ENCODE measurements at regions not wholly inside any gene's neighbourhood (a gene's known extent, or its start where the extent isn't known, plus 50 kb on each side); places are given as distances from the start of the nearest gene placed in this dataset.

DNA sequence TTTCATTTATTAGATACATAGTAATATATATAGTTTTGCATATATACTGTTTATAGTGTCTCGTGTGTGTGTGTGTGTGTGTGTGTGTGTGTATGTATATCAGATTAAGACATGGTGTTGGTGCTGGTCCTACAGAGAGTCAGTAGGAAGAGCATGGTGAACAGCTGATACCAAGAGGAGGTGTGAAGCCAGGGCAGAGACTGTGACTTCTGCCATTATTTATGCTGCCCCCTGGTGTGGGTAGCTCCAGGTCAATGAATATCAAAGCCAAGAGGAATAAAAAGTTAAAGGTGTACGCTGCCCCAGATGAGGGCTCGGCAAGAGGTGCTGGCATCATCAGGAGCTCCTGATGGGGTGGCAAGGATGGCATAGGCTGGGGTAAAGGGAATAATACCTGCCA, 299.5 kb upstream of the RASGRP1 start:
- DNase-seq: no peak

GRCh38 chr15:38864827-38865581, 300.4 kb upstream of the RASGRP1 start:
- no peak for DNase-seq

GRCh38 chr15:38867556-38867955, 302.9 kb upstream of the RASGRP1 start:
- DNase-seq: no peak

DNA sequence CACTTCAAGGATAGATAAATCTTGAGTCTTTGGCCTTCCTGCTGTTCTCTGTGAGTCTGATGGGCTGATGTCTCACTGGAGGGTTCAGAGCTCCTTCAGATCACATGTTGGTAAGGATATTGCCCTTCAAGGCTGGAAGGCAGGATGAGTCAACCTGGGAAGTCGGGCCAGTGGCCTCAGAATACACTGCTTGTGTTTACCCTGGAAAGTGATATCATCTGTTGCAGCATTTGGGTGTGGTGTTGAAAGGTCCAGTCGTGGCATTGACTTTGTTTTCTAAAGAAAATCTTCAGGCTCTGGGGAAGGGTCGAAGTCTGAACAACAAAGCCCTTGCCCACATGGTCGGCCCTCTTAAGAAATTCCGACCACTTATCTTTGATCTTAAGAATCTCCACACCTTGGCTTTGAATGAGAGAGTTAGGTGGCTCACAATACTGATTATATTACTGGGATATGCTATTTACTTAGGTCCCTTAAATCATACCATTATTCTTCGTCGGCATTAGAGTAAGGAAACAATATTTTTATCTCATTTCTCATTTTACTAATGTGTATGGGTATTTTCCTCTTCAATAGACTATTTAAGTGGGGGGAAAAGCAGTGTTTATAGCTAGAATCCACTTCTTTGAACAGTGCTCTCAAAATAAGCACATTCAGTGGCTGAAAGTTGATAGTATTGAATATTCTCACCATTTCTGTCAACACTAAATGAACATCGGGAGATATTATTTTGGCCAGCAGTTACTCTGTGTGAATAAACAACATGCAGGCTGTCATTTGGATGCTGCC, 303.9 kb upstream of the RASGRP1 start:
- no peak for DNase-seq

DNA sequence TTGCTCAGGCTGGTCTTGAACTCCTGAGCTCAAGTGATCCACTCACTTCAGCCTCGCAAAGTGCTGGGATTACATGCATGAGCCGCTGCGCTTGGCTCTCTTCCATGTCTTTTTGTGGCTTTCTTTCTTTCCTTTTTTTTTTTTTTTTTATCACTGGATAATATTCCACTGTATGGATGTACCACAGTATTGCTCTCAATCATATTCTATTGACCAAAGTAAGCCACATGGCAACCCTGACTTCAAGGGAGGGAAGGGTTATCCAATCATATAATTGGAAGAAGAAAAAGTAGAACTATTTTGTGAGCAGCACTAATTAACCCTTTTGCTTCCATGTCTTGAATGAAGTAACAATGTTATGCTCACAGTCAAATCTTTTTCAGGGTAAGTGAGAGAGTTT, 307.0 kb upstream of the RASGRP1 start:
- no peak for DNase-seq

DNA sequence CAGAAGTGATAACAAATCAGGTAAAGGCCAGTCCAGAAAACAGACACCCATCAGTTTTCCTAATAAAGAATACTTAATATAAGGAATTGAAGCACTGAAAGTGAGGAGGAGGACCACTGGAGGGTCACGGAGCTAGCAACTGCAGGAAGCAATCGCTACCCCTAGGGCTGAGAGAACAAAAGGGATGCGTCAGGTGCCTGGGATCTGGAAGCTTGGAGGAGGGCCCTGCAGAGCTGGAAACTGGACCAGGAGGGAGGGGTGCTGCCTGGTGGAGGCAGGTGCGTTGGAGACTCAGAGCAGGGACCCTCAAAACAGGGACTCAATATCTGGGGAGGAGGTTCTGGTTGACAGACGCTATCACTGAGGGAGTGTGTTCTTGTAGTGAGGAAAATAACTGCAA, 308.1 kb upstream of the RASGRP1 start:
- no peak for DNase-seq

DNA sequence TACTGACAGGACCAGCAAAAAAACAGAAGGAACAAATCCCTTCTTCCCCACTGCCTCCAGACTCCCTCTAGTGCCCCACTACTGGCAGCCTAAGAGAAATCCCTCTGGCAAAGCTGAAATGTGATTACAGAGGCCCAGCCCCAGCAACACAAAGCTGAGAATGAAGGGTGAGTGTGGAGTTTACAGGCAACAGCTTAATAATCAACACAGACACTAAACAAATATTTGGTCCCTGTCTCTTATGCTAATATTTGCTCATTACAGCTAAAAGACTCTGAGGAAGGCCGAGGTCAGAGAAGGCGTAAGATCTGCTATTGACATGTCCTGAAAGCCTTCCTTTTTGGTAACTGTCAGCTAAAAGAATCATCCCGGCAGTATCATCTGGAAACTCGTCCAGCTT, 308.5 kb upstream of the RASGRP1 start:
- no peak for DNase-seq

DNA sequence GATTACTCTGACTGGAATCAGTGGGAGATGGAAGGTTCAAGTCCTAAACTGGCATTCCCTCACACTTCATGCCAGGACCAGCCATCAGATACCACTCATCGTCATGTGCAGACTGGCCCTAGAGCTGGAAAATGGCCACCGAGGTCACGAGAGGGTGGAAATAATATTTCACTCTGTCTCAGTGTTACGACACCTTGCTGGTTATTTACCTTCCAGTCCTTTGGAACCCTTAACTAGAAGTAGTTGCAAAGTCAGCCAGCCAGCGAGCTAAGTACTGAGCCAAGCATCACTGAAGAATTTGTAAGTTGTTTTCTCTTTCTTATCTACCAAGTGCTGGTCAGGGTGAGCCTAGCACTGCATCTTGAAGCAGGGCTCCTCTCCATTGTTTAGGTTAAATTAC, 309.9 kb upstream of the RASGRP1 start:
- DNase-seq: no peak

GRCh38 chr15:38876211-38876610, 311.6 kb upstream of the RASGRP1 start:
- no peak for DNase-seq

GRCh38 chr15:38876621-38877020, 312.0 kb upstream of the RASGRP1 start:
- no peak for DNase-seq

DNA sequence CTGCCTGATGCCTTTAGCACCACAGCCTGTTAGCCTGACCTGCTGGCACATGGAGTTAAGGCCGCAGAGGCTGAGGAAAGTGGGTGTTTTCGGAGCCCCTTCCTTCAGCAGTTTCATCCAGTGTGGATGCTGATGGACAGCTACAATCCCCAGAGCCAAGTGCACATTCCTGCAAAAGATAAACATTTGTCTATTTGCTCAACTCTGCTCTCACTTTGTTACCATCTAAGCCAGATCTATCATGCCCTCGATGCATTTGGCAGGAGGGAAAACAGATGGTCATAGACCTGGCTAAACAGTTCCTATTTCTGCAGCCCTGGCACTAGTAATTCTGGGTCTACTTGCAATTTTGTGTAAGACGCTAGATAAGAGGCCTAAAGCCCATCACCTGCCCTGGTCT, 312.9 kb upstream of the RASGRP1 start:
- DNase-seq: no peak

- DNase-seq: no peak
These were observed 313.4 kb upstream of the RASGRP1 start for GRCh38 chr15:38878026-38878425.

GRCh38 chr15:38878926-38879325, 314.3 kb upstream of the RASGRP1 start:
- DNase-seq: no peak

DNA sequence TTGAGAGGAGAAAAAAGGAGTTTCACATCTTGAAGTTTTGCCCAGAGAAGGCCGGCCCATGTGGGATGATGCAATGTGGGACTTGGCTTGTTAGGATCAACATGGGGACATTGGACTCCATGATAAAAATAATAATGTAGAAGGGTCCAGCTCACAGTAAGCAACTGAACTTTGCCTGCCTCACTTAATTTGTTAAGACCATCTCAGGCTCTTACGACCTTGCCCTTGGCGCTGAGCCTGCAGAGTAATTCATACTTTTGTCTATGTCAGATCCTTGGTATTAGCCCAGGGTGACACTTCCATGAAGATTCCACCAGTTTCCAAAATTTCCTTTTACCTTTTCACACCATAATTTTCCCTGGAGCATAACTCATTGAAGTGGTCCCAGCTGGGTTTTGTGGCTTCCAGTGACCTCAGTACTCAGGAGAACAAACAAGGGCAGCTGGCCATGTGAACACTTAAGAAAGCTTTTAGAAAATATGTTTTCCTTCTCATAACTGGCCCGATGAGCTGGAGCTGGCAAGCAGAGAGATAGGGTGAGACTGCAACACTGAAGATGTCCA, 315.4 kb upstream of the RASGRP1 start:
- DNase-seq: no peak

DNA sequence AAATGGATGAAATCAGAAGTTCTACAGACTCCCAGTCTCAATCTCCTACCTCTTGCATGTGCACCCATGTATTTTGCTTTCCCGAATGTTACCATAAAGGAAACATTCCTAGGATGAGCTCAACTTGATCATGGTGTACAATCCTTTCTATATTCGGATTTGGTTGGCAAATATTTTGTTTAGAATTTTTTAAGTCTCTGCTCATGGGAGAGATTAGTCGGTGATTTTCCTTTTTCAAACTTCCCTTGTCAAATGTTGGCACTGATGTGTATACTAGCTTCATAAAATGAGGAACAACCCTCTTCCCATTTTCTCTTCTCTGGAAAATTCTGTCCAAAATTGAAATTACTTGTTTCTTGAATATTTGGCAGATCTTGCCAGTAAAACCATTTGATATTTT, 317.6 kb upstream of the RASGRP1 start:
- no peak for DNase-seq

- DNase-seq: no peak
These were observed 319.4 kb upstream of the RASGRP1 start for GRCh38 chr15:38883987-38884386.

GRCh38 chr15:38885001-38885400, 320.4 kb upstream of the RASGRP1 start:
- no peak for DNase-seq

DNA sequence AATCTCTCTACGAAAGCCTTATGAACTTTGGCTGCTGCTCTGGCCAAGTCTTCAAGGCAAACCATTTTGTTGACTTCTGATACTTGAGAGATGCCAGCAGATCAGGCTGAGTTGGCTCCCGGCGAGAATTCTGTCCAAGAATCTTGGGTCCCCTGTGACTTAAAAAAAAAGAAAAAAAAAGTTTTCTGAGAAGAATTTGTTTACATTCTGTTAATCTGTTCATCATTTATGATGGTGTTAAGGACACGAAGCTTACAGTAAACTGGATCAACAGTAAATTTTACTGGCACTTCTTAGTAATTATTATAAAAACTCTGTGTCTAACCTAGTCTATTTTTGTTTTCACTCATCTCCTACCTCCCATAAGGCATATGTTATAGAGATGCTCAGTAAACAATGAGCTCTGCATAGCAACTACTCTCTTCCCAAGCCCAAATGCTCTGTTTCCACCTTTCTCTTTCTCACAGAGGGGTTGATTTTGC, 320.9 kb upstream of the RASGRP1 start:
- no peak for DNase-seq

DNA sequence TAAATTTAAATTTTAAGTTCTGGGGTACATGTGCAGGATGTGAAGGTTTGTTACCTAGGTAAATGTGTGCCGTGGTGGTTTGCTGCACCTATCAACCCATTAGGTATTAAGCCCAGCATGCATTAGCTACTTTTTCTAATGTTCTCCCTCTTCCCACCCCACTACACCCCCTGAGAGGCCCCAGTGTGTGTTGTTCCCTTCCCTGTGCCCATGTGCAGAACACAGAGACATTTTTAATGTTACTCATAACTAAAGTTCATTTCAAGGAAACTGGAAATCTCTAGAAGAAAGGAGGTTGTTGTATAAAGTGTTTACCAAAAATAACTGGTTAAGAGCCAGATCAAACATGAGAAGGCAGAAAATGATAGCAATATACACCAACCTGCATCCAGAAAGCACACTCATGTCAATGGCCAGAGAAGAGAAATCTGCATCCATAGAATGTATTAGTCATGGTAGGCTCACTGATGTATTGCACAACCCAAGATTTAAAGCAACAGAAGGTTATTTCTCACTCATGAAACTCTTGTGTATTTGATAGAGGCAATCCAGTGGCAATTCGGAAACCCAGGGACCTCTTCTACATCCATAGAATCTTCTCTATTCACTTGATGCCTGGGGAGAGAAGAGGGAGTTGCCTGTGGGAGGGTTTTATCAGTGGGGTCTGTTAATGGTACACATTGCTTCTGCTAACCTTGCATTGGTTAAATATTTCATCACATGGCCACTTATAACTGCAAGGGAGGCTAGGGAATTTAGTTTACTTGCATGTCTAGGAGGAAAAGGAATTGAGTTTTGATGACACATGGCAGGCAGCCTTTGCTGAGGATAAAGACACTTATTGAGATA, 321.9 kb upstream of the RASGRP1 start:
- DNase-seq: no peak

GRCh38 chr15:38888701-38889221, 324.1 kb upstream of the RASGRP1 start:
- DNase-seq: no peak

DNA sequence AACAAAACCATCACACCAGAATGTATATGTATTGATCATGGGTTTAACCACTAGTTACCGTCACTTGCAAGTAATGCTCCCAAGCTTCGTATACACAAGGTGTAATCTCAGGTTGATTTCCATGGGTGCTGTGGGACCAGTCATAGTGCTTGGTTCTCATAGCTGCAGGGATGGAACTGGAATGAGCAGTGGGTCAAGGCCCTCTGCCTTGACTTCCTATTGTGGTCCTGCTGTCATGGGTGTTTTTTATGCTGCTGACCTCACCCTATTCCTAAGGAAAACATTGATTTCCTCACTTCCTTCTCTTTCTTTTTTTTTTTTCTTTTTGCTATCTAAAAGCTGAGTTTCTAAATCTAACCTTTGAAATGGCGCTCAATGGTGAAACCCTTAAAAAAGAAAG, 325.6 kb upstream of the RASGRP1 start:
- no peak for DNase-seq

DNA sequence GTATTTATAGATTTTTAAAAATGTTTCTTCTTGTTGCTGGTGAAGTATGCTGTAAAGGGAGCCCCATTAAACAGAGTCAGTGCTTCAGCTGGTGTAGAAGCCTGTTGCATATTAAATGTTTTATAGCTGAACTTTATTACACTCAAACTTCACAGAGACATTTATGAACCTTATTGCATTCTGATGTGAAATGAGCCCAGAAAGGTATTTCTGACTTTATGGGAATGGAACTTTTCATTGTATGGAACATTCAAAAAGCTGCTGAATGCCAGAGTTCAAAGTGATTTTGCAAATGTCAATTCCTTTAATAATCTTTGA, 329.3 kb upstream of the RASGRP1 start:
- DNase-seq: no peak

Data from CD4-positive, alpha-beta T cell treated with Interferon gamma for 1 hour (primary cell).